ENCODE measurements at regions not wholly inside any gene's neighbourhood (a gene's known extent, or its start where the extent isn't known, plus 50 kb on each side); places are given as distances from the start of the nearest gene placed in this dataset.
A peak's percentile ranks its signal among the peaks of the same experiment; 100 is the strongest.

DNA sequence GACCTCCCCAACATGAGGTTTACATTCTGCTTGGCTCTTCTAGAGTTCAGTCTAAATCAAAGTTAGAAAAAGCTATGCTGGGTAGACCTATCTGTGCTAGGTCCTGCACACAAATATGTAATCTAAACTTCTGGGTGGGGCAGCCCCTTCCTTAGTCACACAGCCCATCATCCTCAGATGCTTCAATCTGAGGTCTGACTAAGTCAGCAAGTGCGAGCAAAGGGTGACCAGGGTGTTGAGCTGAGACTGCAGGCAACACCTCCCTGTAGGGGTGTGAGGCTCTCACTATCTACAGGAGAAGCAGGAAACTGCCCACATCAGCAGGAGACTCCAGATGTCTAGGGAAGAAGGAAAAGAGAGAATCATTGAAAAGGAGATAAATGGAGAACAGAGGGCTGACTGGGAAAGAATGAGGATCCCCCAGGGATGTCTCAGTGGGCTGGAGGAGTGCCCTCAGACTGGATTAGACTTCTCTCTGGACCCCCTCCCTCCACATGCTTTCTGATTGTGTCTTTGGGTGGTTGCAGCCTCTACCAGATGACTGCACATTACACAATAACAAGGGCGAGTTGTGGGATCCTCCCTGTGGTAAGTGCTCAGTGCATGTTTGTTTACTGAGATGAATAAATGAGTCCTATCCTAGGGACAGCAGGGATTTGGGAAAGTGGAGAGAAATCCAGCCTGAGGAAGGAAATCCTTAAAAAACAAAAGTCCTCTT is 266.2 kb upstream of the PLET1 start:
- POLR2A ChIA-PET = no interaction called here
- no peak overlapping the region for H3K4me3 Mint-ChIP-seq
- H3K27me3 Mint-ChIP-seq = peaks cover 2% of the 10 kb centered on the region
- DNase-seq (peak; percentile 37), ATAC-seq (peak; percentile 91)
- CTCF ChIA-PET = interaction anchor here (1.2 kb wide), 1 partner anchor 10 kb away, joined by 4 read pairs; no protein-coding TSS in a partner anchor
- no peaks in the 10 kb centered on the region for H3K36me3 Mint-ChIP-seq (ENCODE audit: low read depth)
- peaks cover 3% of the 10 kb centered on the region for H3K4me1 Mint-ChIP-seq (ENCODE audit: low read depth)
- no peaks in the 10 kb centered on the region for H3K9me3 Mint-ChIP-seq
- H3K27ac Mint-ChIP-seq = no peak overlapping the region
- TF ChIP-seq, protein P1, sequence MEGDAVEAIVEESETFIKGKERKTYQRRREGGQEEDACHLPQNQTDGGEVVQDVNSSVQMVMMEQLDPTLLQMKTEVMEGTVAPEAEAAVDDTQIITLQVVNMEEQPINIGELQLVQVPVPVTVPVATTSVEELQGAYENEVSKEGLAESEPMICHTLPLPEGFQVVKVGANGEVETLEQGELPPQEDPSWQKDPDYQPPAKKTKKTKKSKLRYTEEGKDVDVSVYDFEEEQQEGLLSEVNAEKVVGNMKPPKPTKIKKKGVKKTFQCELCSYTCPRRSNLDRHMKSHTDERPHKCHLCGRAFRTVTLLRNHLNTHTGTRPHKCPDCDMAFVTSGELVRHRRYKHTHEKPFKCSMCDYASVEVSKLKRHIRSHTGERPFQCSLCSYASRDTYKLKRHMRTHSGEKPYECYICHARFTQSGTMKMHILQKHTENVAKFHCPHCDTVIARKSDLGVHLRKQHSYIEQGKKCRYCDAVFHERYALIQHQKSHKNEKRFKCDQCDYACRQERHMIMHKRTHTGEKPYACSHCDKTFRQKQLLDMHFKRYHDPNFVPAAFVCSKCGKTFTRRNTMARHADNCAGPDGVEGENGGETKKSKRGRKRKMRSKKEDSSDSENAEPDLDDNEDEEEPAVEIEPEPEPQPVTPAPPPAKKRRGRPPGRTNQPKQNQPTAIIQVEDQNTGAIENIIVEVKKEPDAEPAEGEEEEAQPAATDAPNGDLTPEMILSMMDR (IDR thresholded peaks at IDR 0.05) = no peak
- intact Hi-C loops (cut with micrococcal nuclease) = no loop called here

DNA sequence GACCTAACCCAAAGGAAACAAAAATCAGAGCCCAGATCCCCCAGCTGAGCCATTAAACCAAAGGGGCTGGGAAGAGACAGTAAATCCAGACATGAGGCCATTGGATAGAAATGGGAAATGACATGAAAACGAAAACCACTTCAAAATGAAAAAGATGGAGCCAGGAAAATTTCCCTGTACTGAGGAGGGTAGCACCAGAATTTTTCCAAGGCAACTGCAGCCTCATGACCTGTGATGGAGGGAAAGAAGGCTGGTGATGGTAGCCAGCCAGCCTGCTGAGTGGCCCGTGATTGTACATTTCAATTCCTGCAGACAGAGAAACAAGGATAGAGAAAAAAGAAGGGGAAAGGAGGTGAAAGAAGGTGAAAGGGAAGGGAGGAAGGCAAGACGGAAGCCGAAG is 268.4 kb upstream of the PLET1 start:
- TF ChIP-seq, protein P1 (IDR thresholded peaks at IDR 0.05) = no peak
- Mint-ChIP-seq H3K4me1 (ENCODE audit: low read depth) (peaks cover 3% of the 10 kb centered on the region), H3K27ac (no peak overlapping the region), H3K9me3 (no peaks in the 10 kb centered on the region), H3K36me3 (ENCODE audit: low read depth) (no peaks in the 10 kb centered on the region), H3K4me3 (no peak overlapping the region), H3K27me3 (peaks cover 4% of the 10 kb centered on the region)
- no peak for DNase-seq
- CTCF ChIA-PET = no interaction called here
- no peak for ATAC-seq
- POLR2A ChIA-PET = interaction anchor here (0.9 kb wide), 1 partner anchor 413 kb away, joined by 3 read pairs; no protein-coding TSS in a partner anchor
- intact Hi-C loops (cut with micrococcal nuclease) = no loop called here

DNA sequence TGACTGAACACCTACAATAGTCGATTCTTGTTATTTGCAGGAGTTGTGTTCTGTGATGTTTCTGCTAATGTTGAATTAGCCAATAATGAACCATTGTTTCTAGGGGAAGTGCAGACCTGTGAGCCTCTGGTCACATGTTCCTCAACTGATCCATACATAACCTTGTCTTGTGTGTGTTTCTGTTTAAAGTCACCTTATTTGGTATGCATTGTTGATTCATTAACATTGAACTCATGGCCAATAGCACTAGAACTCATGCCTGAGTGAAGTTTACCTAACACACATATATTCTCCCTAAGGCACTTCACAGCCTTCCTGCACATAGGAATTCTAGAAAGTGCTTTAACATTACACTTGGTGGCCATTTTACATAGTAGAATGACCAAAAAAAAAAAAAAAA is 271.8 kb upstream of the PLET1 start:
- H3K4me3 Mint-ChIP-seq = no peak overlapping the region
- no peaks in the 10 kb centered on the region for H3K9me3 Mint-ChIP-seq
- TF ChIP-seq, protein P1 (IDR thresholded peaks at IDR 0.05) = no peak
- ChIA-PET CTCF (interaction anchor here (1.6 kb wide), 1 partner anchor 23 kb away, joined by 7 read pairs; no protein-coding TSS in a partner anchor), POLR2A (no interaction called here)
- no peak for ATAC-seq
- no peak for DNase-seq
- peaks cover 19% of the 10 kb centered on the region for H3K27me3 Mint-ChIP-seq
- peaks cover under 1% of the 10 kb centered on the region for H3K4me1 Mint-ChIP-seq (ENCODE audit: low read depth)
- no peak overlapping the region for H3K27ac Mint-ChIP-seq
- no peaks in the 10 kb centered on the region for H3K36me3 Mint-ChIP-seq (ENCODE audit: low read depth)
- intact Hi-C loops (cut with micrococcal nuclease) = no loop called here

DNA sequence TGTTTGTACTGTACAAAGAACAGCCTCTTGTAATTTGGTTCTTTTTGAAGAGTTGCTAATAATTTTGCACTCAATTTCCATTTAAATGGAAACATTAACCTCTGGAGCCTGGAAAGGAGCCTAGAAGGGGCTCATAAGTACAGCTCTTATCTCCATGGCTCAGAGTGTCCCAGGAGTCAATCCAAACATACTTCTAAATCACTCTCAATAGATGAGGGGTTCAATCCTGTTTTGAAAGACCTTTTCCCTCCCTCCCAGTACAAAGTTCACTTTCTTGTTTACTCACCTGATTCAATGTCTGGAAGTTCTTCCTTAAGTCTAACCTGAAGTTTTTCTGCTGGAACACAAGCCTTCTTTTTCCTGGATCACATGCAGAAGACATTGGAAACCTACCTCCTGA is 273.0 kb upstream of the PLET1 start:
- TF ChIP-seq, protein P1 (IDR thresholded peaks at IDR 0.05) = no peak
- ChIA-PET POLR2A (no interaction called here), CTCF (no interaction called here)
- H3K4me1 Mint-ChIP-seq (ENCODE audit: low read depth) = peaks cover 4% of the 10 kb centered on the region
- H3K36me3 Mint-ChIP-seq (ENCODE audit: low read depth) = no peaks in the 10 kb centered on the region
- H3K9me3 Mint-ChIP-seq = no peaks in the 10 kb centered on the region
- no peak for DNase-seq
- no peak for ATAC-seq
- H3K4me3 Mint-ChIP-seq = no peak overlapping the region
- H3K27me3 Mint-ChIP-seq = peaks cover 21% of the 10 kb centered on the region
- intact Hi-C loops (cut with micrococcal nuclease) = no loop called here
- no peak overlapping the region for H3K27ac Mint-ChIP-seq

DNA sequence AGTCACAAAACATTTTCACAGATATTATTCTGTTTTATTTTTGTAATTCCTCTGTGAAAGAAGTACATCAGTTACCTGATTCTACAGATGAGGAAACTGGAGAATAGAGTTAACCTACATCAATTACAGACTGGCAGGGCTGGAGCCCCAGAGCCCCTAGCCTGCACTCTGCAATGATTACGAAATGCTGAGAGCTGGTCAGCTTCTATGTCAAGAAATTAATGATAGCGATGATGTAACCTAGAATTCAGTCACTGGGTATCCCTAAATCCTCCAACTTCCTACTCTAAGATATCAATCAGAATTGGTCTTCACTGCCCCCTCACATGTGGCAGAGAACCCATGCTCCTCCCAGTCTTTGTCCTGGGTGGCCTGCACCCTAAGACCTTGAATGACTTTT is 273.5 kb upstream of the PLET1 start:
- Mint-ChIP-seq H3K27ac (no peak overlapping the region), H3K27me3 (peaks cover 21% of the 10 kb centered on the region), H3K9me3 (no peaks in the 10 kb centered on the region), H3K4me3 (no peak overlapping the region), H3K36me3 (ENCODE audit: low read depth) (no peaks in the 10 kb centered on the region), H3K4me1 (ENCODE audit: low read depth) (peaks cover 4% of the 10 kb centered on the region)
- intact Hi-C loops (cut with micrococcal nuclease) = no loop called here
- ATAC-seq (no peak), DNase-seq (no peak)
- ChIA-PET CTCF (interaction anchor here (1.0 kb wide), 1 partner anchor 756 kb away, joined by 3 read pairs; no protein-coding TSS in a partner anchor), POLR2A (no interaction called here)
- TF ChIP-seq, protein P1 (IDR thresholded peaks at IDR 0.05) = no peak

Data from activated CD8-positive, alpha-beta T cell treated with anti-CD3 and anti-CD28 coated beads for 36 hours (primary cell).